GM10266 (cell line): ENCODE measurements at regions not wholly inside any gene's neighbourhood (a gene's known extent, or its start where the extent isn't known, plus 50 kb on each side); places are given as distances from the start of the nearest gene placed in this dataset.

Source experiments
- DNase-seq: peaks from one replicate; pipeline ENCODE4 v3.0.0; 2012; ENCODE audit errors: extremely low spot score
- TF ChIP-seq, protein P1 (sequence below): IDR thresholded peaks from 2 replicates; pipeline ENCODE4 v1.5.1; 2012; ENCODE audit warnings: mild to moderate bottlenecking, low read depth; ENCODE audit not compliant: control insufficient read depth, insufficient read depth; ENCODE audit errors: missing control alignments

DNA sequence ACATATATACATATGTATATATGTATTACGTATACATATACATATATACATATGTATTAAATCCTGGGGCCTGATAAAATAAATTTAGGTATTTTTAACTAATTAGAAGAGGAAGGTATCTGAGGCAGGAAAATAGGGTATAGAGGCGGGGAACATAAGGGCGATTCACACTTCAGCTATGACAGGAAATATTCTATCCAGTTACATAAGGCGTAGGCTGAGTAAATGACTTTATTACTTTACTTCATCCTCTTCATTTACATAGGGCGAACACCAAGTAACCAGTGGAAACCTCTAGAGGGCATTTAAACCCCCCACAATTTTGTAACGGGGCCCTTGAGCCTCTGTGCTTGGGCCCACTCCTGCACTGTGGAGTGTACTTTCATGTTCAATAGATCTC lies 167.5 kb downstream of the SOCS6 start:
- no peak for DNase-seq
- TF ChIP-seq, protein P1, sequence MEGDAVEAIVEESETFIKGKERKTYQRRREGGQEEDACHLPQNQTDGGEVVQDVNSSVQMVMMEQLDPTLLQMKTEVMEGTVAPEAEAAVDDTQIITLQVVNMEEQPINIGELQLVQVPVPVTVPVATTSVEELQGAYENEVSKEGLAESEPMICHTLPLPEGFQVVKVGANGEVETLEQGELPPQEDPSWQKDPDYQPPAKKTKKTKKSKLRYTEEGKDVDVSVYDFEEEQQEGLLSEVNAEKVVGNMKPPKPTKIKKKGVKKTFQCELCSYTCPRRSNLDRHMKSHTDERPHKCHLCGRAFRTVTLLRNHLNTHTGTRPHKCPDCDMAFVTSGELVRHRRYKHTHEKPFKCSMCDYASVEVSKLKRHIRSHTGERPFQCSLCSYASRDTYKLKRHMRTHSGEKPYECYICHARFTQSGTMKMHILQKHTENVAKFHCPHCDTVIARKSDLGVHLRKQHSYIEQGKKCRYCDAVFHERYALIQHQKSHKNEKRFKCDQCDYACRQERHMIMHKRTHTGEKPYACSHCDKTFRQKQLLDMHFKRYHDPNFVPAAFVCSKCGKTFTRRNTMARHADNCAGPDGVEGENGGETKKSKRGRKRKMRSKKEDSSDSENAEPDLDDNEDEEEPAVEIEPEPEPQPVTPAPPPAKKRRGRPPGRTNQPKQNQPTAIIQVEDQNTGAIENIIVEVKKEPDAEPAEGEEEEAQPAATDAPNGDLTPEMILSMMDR: no peak

DNA sequence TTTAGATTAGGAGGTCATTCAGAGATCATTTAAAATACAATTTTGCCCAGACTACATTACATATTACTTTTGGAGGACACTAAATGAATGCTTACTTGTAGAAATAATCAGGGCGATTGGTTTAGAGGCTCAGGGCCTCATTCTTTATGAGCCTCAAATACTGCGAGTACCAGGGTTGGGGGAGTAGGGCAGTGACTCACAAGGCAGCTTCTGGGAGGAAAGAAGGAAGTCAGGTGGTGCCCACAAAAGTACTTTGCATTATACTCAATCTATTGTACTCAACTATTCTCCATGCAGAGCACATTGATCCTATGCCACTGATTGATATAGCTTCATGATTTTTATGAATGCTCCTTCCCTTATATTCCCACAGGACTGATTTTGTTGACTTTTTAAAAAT lies 166.9 kb downstream of the SOCS6 start:
- TF ChIP-seq, protein P1: no peak
- no peak for DNase-seq

DNA sequence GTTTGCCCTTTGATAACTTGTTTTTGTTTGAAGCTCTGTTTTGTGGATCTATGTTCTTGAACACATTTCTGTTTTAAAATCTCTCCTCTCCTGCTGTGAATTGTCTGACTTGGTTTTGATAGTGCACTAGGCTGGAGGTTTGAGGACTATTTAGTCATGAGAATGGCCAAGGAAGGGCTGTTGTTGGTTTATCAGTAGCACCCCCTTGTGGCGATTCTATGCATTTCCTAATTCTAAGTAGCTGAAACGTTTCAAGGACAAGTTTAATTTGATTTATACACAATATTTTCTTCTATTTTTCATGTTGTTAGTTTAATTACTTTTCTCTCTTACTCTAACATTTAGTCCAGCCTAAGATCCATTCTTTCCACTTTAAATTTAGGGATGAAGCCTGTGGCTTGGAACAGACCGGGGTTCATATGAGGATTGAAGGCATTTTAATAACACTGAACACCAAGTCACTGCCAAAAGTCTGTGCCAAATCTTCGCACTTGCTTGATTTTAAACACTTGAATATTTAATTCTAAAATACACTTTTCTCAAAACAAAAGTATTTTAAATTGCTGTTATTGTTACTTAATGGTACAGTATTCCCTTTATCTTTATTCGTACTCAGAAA lies 166.0 kb downstream of the SOCS6 start:
- TF ChIP-seq, protein P1: peak; percentile 72
- DNase-seq: peak; percentile 57

DNA sequence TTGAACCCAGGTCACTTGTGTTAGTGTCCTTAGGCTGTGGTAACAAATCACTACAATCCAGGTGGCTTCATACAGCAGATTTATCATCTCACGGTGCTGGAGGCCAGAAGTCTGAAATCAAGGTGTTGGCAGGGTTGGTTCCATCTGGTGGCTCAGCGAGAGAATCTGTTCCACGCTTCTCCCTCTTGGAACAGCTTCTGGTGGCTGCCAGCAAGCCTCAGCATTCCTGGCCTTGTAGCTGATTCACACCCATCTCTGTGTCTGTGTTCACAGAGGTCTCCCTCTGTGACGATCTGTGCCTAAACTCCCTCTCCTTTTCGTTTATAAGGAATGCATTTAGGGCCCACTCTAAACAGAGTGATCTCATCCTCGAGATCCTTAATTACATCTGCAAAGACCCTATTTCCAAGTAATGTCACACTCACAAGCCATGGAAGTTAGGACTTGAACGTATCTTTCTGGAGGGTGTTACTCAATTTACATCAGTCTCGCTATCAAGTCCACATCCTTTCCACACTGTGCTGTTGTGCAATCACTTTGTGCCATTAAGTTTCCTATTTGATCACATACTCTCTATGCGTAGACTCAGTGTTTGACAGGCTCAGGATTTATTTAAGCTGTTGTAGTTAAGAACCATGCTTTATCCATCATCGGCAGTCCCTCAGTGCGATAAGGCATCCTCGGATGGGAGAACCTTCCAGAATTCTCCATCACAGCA lies 164.4 kb downstream of the SOCS6 start:
- no peak for DNase-seq
- TF ChIP-seq, protein P1: no peak

DNA sequence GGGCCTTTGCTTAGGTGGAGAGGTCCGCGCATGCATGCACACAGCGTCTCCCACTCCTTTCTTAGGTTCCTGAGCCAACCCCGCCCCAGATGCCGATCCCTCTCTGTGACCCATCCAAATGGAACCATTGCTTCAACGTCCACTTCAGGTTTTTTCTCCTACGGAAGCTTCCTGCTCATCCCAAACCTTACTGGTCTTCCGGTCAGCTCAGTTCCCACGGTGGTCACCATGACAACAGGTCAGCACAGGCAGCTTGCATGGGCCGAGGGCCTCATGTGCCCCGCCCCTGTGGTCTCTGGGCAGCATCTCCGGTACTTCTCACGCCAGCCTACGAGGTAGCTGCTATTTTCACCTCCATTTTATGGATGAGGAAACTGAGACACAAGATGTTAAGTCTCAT lies 163.7 kb downstream of the SOCS6 start:
- no peak for DNase-seq
- TF ChIP-seq, protein P1: no peak

DNA sequence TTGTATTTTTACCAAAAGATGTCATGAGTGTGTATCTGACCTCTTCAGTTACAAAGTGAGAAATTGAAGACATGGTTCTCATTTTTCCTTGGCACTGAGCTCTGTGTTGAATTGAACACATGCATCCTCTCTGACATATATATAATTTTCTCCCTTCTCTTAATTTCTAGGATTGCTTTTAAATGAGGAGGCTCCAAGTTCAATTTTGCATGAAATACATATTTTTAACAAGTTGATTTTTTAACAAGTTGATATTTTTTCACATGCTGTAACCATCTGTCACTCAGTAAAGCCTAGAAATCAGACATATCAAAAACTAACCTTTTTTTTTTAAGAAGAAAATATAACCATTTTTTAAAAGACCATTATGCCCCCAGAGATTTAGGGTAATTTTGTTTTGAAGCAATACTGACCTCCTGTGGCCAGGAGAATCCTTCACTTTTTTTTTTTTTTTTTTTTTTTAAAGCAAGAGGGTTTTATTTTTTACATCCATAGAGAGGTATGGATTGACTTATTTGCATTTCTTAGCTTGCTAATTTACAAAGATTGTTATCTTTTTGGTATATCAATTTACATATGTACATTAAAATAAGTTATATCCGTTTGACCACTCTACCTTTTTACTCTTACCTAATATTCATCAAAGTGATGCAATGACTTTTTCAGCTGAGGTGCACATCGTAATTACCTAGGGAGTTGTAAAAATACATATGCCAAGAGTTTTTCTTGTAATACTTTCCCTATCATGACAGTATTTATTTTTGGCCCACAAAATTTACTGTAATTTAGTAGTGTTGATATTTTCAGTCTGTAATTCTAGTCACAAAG lies 161.8 kb downstream of the SOCS6 start:
- TF ChIP-seq, protein P1: peak; percentile 19
- DNase-seq: no peak
